ENCODE measurements at regions not wholly inside any gene's neighbourhood (a gene's known extent, or its start where the extent isn't known, plus 50 kb on each side); places are given as distances from the start of the nearest gene placed in this dataset.

- no peak for TF ChIP-seq CTCF (conservative IDR thresholded peaks at IDR 0.05)
- TF ChIP-seq ZFX (IDR thresholded peaks at IDR 0.05): no peak
Measured at GRCh38 chr12:127308148-127308547, 958.8 kb upstream of the TMEM132C start.
